Effector memory CD8-positive, alpha-beta T cell (primary cell): ENCODE measurements at regions not wholly inside any gene's neighbourhood (a gene's known extent, or its start where the extent isn't known, plus 50 kb on each side); places are given as distances from the start of the nearest gene placed in this dataset.
"Not testable (repeated sequence)": the region's sequence is repeated elsewhere in the genome, so short reads cannot be mapped to it uniquely, and the experiment has no call there.

ENCODE experiments used
- ATAC-seq: fragments of 150-1000 bp; cut with Tn5 transposase; replicated peaks from 2 replicates; pipeline ENCODE4 v1.10.0; 2021; ENCODE audit warnings: mild to moderate bottlenecking, moderate library complexity
- DNase-seq, 3 experiments: peaks; one replicate each; pipeline ENCODE4 v3.0.0; 2021
- H3K27ac Mint-ChIP-seq, 2 donors: one replicate each; pipeline ENCODE4 v1.8.0; 2022; ENCODE audit warnings: mild to moderate bottlenecking in 2 of 2, mixed read lengths in 2 of 2, moderate library complexity in 2 of 2
- H3K27me3 Mint-ChIP-seq, 2 donors: one replicate each; pipeline ENCODE4 v1.8.0; 2022; ENCODE audit warnings: mixed read lengths in 2 of 2
- H3K36me3 Mint-ChIP-seq: one replicate; pipeline ENCODE4 v1.8.0; 2022; ENCODE audit warnings: mild to moderate bottlenecking, moderate library complexity, mixed read lengths; ENCODE audit not compliant: insufficient read depth
- H3K4me1 Mint-ChIP-seq, 2 donors: one replicate each; pipeline ENCODE4 v1.8.0; 2022; ENCODE audit warnings: low read depth in 2 of 2, mixed read lengths in 2 of 2
- H3K4me3 Mint-ChIP-seq, 2 donors: one replicate each; pipeline ENCODE4 v1.8.0; 2022; ENCODE audit warnings: mild to moderate bottlenecking in 2 of 2, mixed read lengths in 2 of 2, moderate library complexity in 2 of 2
- H3K9me3 Mint-ChIP-seq, 2 donors: one replicate each; pipeline ENCODE4 v1.8.0; 2022; ENCODE audit warnings: mixed read lengths in 2 of 2

- Mint-ChIP-seq H3K4me1 (peaks cover 0 to 15% of the 10 kb centered on the region in 2 donors), H3K36me3 (peaks cover 7% of the 10 kb centered on the region), H3K4me3 (peak overlapping the region; percentile 25 to 64), H3K9me3 (no peaks in the 10 kb centered on the region), H3K27me3 (peaks cover 51 to 55% of the 10 kb centered on the region in 2 donors), H3K27ac (peak overlapping the region; percentile 46 to 90)
- ATAC-seq: no peak
- DNase-seq: peak in 1 of 3 experiments; percentile 38
These were observed 60.2 kb upstream of the CFAP126 start for GRCh38 chr1:161427733-161428516.

GRCh38 chr1:161422914-161423313, 55.2 kb upstream of the CFAP126 start:
- ATAC-seq, DNase-seq, H3K4me3 Mint-ChIP-seq, H3K27ac Mint-ChIP-seq, H3K9me3 Mint-ChIP-seq: not testable (repeated sequence)
- H3K36me3 Mint-ChIP-seq: peaks cover 13% of the 10 kb centered on the region
- H3K4me1 Mint-ChIP-seq: peaks cover 8 to 16% of the 10 kb centered on the region in 2 donors
- H3K27me3 Mint-ChIP-seq: peaks cover 13 to 24% of the 10 kb centered on the region in 2 donors

GRCh38 chr1:161421456-161421855, 53.8 kb upstream of the CFAP126 start:
- H3K36me3 Mint-ChIP-seq: peaks cover 15% of the 10 kb centered on the region
- H3K4me1 Mint-ChIP-seq: peaks cover 6 to 8% of the 10 kb centered on the region in 2 donors
- no peak for ATAC-seq
- H3K4me3 Mint-ChIP-seq: peak overlapping the region in 1 of 2 donors; percentile 74
- no peak for DNase-seq
- H3K9me3 Mint-ChIP-seq: no peaks in the 10 kb centered on the region
- H3K27ac Mint-ChIP-seq: peak overlapping the region in 1 of 2 donors; percentile 92
- peaks cover under 1 to 9% of the 10 kb centered on the region in 2 donors for H3K27me3 Mint-ChIP-seq

GRCh38 chr1:161420763-161421455, 53.2 kb upstream of the CFAP126 start:
- Mint-ChIP-seq H3K27ac (no peak overlapping the region), H3K4me1 (peaks cover 6 to 8% of the 10 kb centered on the region in 2 donors), H3K36me3 (peaks cover 15% of the 10 kb centered on the region), H3K4me3 (peak overlapping the region in 1 of 2 donors; percentile 25), H3K27me3 (peaks cover 0 to 8% of the 10 kb centered on the region in 2 donors), H3K9me3 (no peaks in the 10 kb centered on the region)
- DNase-seq (no peak), ATAC-seq (no peak)

GRCh38 chr1:161417536-161417935, 49.9 kb upstream of the CFAP126 start:
- H3K36me3 Mint-ChIP-seq: peaks cover 15% of the 10 kb centered on the region
- not testable (repeated sequence) for H3K27ac Mint-ChIP-seq, H3K4me1 Mint-ChIP-seq, H3K4me3 Mint-ChIP-seq, ATAC-seq, H3K27me3 Mint-ChIP-seq, DNase-seq, H3K9me3 Mint-ChIP-seq
